Cortex of kidney (tissue), 1 donor: ENCODE measurements at regions not wholly inside any gene's neighbourhood (a gene's known extent, or its start where the extent isn't known, plus 50 kb on each side); places are given as distances from the start of the nearest gene placed in this dataset.
"Not testable (repeated sequence)": the region's sequence is repeated elsewhere in the genome, so short reads cannot be mapped to it uniquely, and the experiment has no call there.

Source experiments
- DNase-seq: peaks from one replicate; lab custom pipeline; 2025; lab: John Stamatoyannopoulos, UW

- no peak for DNase-seq
These were observed 161.8 kb upstream of the RIMS1 start for GRCh38 chr6:71724456-71725125.

- DNase-seq = no peak
These were observed 161.3 kb upstream of the RIMS1 start for GRCh38 chr6:71725126-71725470.

GRCh38 chr6:71726121-71726520, 160.2 kb upstream of the RIMS1 start:
- DNase-seq = no peak

- no peak for DNase-seq
These were observed 158.6 kb upstream of the RIMS1 start for GRCh38 chr6:71727632-71728294.

GRCh38 chr6:71730284-71730683, 156.1 kb upstream of the RIMS1 start:
- DNase-seq = no peak

- no peak for DNase-seq
These were observed 152.1 kb upstream of the RIMS1 start for GRCh38 chr6:71733970-71734899.

- no peak for DNase-seq
These were observed 148.4 kb upstream of the RIMS1 start for GRCh38 chr6:71737953-71738352.

- no peak for DNase-seq
These were observed 140.8 kb upstream of the RIMS1 start for GRCh38 chr6:71745525-71745924.

GRCh38 chr6:71766146-71766760, 120.1 kb upstream of the RIMS1 start:
- no peak for DNase-seq

GRCh38 chr6:71766796-71767195, 119.6 kb upstream of the RIMS1 start:
- DNase-seq = no peak

GRCh38 chr6:71768356-71768755, 118.0 kb upstream of the RIMS1 start:
- no peak for DNase-seq

- DNase-seq = no peak
These were observed 77.5 kb upstream of the RIMS1 start for GRCh38 chr6:71808865-71809264.

GRCh38 chr6:71810880-71811279, 75.5 kb upstream of the RIMS1 start:
- DNase-seq = no peak

GRCh38 chr6:71822625-71823024, 63.7 kb upstream of the RIMS1 start:
- DNase-seq = no peak

GRCh38 chr6:71832110-71832764, 54.1 kb upstream of the RIMS1 start:
- not testable (repeated sequence) for DNase-seq
